Adrenal gland (tissue), 9 donors: ENCODE measurements at regions not wholly inside any gene's neighbourhood (a gene's known extent, or its start where the extent isn't known, plus 50 kb on each side); places are given as distances from the start of the nearest gene placed in this dataset.
"Not testable (repeated sequence)": the region's sequence is repeated elsewhere in the genome, so short reads cannot be mapped to it uniquely, and the experiment has no call there.

ENCODE experiments used
- DNase-seq, 7 donors: peaks; one replicate each; pipeline ENCODE4 v3.0.0-alpha.2; 2019 to 2020
- H3K27ac ChIP-seq, 5 donors: fragments of 200-600 bp; sonication (generic) in 4 of 5; 1 replicate in 3 of 5; 2 replicates in 2 of 5; pipeline versions ENCODE4 v1.5.1 to v1.8.0; 2016 to 2020; ENCODE audit warnings: mild to moderate bottlenecking in 1 of 5
- H3K27me3 ChIP-seq: fragments of 200-600 bp; 2 replicates; pipeline ENCODE4 v1.8.0; 2021
- H3K36me3 ChIP-seq, 2 donors: fragments of 200-600 bp; replicated peaks in 1 of 2; 1 replicate in 1 of 2; 2 replicates in 1 of 2; pipeline versions ENCODE4 v1.5.1 to v1.8.0; 2018 to 2022
- H3K4me1 ChIP-seq, 2 donors: fragments of 200-600 bp; replicated peaks in 1 of 2; 1 replicate in 1 of 2; 2 replicates in 1 of 2; pipeline versions ENCODE4 v1.5.1 to v1.8.0; 2018 to 2021
- H3K4me3 ChIP-seq, 4 donors: fragments of 200-600 bp; sonication (generic) in 3 of 4; one replicate each; pipeline ENCODE4 v1.5.1; 2016 to 2018
- H3K9me3 ChIP-seq, 3 donors: fragments of 200-600 bp; sonication (generic) in 1 of 3; replicated peaks in 1 of 3; 1 replicate in 2 of 3; 2 replicates in 1 of 3; pipeline versions ENCODE4 v1.5.1 to v1.8.0; 2016 to 2021
- CTCF ChIP-seq, 6 experiments: fragments of 450-650 bp in 4 of 6; fragments of 200-600 bp in 2 of 6; sonication (generic) in 1 of 6; IDR thresholded peaks; 1 replicate in 5 of 6; 2 replicates in 1 of 6; pipeline versions ENCODE4 v1.5.1 to v1.8.0; 2016 to 2021; ENCODE audit warnings: antibody characterized with exemption in 6 of 6, mild to moderate bottlenecking in 2 of 6, moderate library complexity in 1 of 6
- POLR2A ChIP-seq, 2 donors: fragments of 450-650 bp; IDR thresholded peaks; one replicate each; pipeline ENCODE4 v1.6.1; 2017; ENCODE audit warnings: antibody characterized with exemption in 2 of 2, mild to moderate bottlenecking in 2 of 2, moderate library complexity in 1 of 2
- WGBS, 4 donors: extraction: QIAGEN DNeasy Blood & Tissue Kit in 2 of 4; methylation state at CpG; one replicate each; pipeline versions ENCODE4 v1.1.5 to v1.1.7; 2013 to 2017; 5-methylcytosine and 5-hydroxymethylcytosine counted together
- intact Hi-C, 2 donors: fragments of 100-400 bp; cut with DNase I; formaldehyde crosslinking; loops; one replicate each; pipeline versions ENCODE4 v1.14.1 to v1.15.0; 2022 to 2023
- donor health status: healthy with polysubstance abuse.
- donor health status: Bipolar disorder and iron deficiency.
- donor health status: DM: yes; HTN: yes; CAD: no.
- donor health status: DM: no; HTN: no; CAD: no.
- donor health status: DM: no; HTN: no; CAD: no.

- no peaks in the 10 kb centered on the region for H3K27me3 ChIP-seq
- H3K4me3 ChIP-seq, result no peak overlapping the region
- TF ChIP-seq POLR2A (IDR thresholded peaks at IDR 0.05), result no peak
- no peak for TF ChIP-seq CTCF (IDR thresholded peaks at IDR 0.05)
- H3K27ac ChIP-seq, result no peak overlapping the region
- intact Hi-C loops, result no loop called here
- H3K36me3 ChIP-seq, result no peaks in the 10 kb centered on the region
- no peak for DNase-seq
- no peaks in the 10 kb centered on the region for H3K9me3 ChIP-seq
- H3K4me1 ChIP-seq, result no peaks in the 10 kb centered on the region
- 51 to 66% (median 60%) methylated on average over 6 to 7 of the region's 7 CpGs for WGBS, 4 donors
Observed at GRCh38 chr18:71370671-71371445, 1082.0 kb downstream of the SOCS6 start.

GRCh38 chr18:71370095-71370494 is 1081.2 kb downstream of the SOCS6 start:
- no peaks in the 10 kb centered on the region for H3K27me3 ChIP-seq
- H3K4me1 ChIP-seq, result no peaks in the 10 kb centered on the region
- no peak overlapping the region for H3K4me3 ChIP-seq
- H3K36me3 ChIP-seq, result no peaks in the 10 kb centered on the region
- WGBS, 4 donors, result 67 to 83% (median 79%) methylated on average over 2 of the region's 2 CpGs
- H3K27ac ChIP-seq, result no peak overlapping the region
- DNase-seq, result no peak
- H3K9me3 ChIP-seq, result no peaks in the 10 kb centered on the region
- TF ChIP-seq POLR2A (IDR thresholded peaks at IDR 0.05) (no peak), CTCF (IDR thresholded peaks at IDR 0.05) (no peak)
- intact Hi-C loops, result no loop called here

- Histone ChIP-seq H3K36me3 (no peaks in the 10 kb centered on the region), H3K9me3 (no peaks in the 10 kb centered on the region), H3K27me3 (no peaks in the 10 kb centered on the region), H3K4me1 (no peaks in the 10 kb centered on the region), H3K27ac (no peak overlapping the region), H3K4me3 (no peak overlapping the region)
- no peak for DNase-seq
- 79 to 82% (median 80%) methylated on average over 4 of the region's 4 CpGs for WGBS, 4 donors
- TF ChIP-seq CTCF (IDR thresholded peaks at IDR 0.05) (no peak), POLR2A (IDR thresholded peaks at IDR 0.05) (no peak)
- intact Hi-C loops, result no loop called here
Observed at GRCh38 chr18:71362140-71362539, 1073.3 kb downstream of the SOCS6 start.

GRCh38 chr18:71355599-71355998 is 1066.8 kb downstream of the SOCS6 start:
- 83 to 97% (median 93%) methylated on average over 3 of the region's 3 CpGs for WGBS, 4 donors
- H3K27me3 ChIP-seq, H3K4me3 ChIP-seq, DNase-seq, H3K9me3 ChIP-seq, H3K4me1 ChIP-seq, H3K36me3 ChIP-seq, intact Hi-C loops, H3K27ac ChIP-seq: not testable (repeated sequence)

GRCh38 chr18:71352618-71353017 is 1063.8 kb downstream of the SOCS6 start:
- no peaks in the 10 kb centered on the region for H3K36me3 ChIP-seq
- H3K4me3 ChIP-seq, result no peak overlapping the region
- H3K4me1 ChIP-seq, result no peaks in the 10 kb centered on the region
- 73 to 91% (median 82%) methylated on average over 1 of the region's 1 CpG for WGBS, 4 donors
- H3K27ac ChIP-seq, result no peak overlapping the region
- no peaks in the 10 kb centered on the region for H3K9me3 ChIP-seq
- no peak for DNase-seq
- H3K27me3 ChIP-seq, result no peaks in the 10 kb centered on the region
- intact Hi-C loops, result no loop called here
- TF ChIP-seq CTCF (IDR thresholded peaks at IDR 0.05) (no peak), POLR2A (IDR thresholded peaks at IDR 0.05) (no peak)
